NK-92 treated with Interleukin-12 subunit alpha and Interleukin-12 subunit beta, amount 100 ng/mL, for 24 hours (cell line): ENCODE measurements at regions not wholly inside any gene's neighbourhood (a gene's known extent, or its start where the extent isn't known, plus 50 kb on each side); places are given as distances from the start of the nearest gene placed in this dataset.

ENCODE experiments used
- DNase-seq: peaks from one replicate; lab custom pipeline; 2025; lab: John Stamatoyannopoulos, UW

DNA sequence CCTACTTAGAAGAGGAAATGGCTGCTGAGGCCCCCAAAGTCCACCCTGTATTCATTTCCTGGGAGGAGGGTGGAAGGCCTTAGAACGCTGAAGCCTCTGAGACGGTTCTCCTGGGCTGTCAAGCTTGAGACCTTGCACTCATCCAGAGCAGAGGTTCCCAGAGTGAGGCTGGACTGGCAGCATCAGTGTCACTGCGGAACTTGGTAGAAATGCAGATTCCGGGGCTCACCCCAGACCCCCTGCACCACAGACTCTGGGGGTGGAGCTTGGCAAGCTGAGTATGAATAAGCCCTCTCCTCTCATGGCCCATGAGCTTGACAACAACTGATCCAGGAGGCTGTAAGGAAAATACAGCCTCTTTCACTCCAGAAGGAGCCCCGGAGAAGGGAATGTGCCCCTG lies 218.3 kb downstream of the IRF8 start:
- no peak for DNase-seq

- no peak for DNase-seq
Observed at GRCh38 chr16:86117756-86118155, 218.8 kb downstream of the IRF8 start.

DNA sequence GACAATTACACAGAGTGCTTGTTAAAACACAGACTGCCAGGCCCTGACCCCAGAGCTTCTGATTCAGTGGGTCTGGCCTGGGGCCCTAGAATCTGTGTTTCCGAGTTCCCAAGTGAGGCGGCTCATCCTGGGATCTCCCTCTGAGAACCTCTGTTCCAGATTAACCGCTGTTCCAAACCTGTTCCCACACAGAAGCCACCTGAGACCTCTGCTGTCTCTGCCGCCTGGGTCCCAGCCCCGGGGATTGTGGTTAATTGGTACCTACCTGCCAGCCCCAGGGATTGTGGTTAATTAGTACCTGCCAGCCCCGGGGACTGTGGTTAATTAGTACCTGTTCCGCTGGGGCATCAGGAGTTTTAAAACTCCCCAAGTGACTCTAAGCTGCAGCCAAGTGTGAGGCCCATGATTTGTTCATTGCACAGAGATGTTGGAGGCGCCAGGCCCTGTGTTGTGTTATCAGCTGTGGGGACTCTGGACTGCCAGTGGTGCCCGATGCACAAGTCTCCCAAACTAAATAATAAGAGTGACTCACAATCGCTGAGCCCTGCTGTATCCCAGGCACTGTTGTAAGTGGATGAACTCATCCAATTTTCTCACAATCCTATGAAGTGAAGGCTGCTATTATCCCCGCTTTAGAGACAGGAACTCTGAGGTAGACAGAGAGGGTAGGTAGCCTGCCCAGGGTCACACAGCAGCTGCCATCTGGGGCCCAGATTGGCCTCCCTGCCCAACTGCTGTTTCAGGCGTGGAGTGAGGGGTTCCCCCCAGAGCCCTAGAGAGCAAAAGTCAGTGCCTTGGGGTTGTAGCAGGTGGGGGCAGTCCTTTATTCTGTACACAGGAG lies 219.7 kb downstream of the IRF8 start:
- DNase-seq = no peak

- no peak for DNase-seq
Observed at GRCh38 chr16:86120201-86121192, 221.5 kb downstream of the IRF8 start.

DNA sequence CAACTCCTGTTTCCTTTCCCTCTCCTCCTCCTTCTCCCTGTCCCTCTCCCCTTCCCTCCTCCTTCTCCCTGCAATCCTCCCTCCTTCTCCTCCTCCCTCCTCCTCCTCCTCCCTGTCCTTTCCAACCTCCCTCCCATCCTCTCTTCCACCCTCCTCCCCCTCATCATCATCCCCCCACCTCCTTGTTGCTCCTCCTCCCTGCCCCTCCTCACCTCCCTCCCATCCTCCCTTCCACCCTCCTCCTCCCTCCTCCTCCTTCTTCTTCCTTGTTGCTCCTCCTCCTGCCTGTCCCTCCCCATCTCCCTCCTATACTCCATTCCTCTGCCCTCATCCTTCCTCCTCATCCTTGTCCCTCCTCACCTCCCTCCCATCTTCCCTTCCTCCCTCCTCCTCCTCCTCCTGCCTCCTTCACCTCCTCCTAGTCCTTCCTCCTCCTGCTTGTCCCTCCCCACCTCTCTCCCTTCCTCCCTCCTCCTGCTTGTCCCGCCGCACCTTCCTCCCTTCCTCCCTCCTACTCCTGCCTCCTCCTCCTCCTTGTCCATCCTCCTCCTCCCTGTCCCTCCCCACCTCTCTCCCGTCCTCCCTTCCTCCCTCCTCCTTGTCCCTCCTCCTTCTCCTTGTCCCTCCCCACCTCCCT lies 222.5 kb downstream of the IRF8 start:
- no peak for DNase-seq

- DNase-seq = no peak
Observed at GRCh38 chr16:86122681-86123342, 223.8 kb downstream of the IRF8 start.

- no peak for DNase-seq
Observed at GRCh38 chr16:86124321-86124720, 225.4 kb downstream of the IRF8 start.

GRCh38 chr16:86126891-86127290 lies 227.9 kb downstream of the IRF8 start:
- no peak for DNase-seq

DNA sequence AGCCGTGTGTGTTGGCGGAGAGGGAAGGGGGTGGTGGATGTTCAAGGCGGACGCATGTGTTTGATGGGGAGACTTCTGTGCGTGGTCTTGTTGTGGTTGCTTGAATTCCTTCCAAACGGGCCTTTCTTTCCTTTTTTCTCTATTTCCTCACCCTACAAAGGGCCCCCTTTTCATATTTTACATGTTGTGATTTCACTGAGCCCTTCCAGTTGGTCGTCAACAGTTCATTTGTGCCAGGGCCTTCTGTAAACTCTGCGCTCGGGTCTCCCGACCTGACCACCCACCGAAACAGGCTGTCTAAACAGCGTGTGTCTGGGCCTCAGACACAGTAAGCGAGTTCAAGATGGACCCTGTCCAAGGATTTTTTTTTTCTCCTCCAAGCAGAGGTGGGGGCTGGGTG lies 228.4 kb downstream of the IRF8 start:
- DNase-seq = no peak

DNA sequence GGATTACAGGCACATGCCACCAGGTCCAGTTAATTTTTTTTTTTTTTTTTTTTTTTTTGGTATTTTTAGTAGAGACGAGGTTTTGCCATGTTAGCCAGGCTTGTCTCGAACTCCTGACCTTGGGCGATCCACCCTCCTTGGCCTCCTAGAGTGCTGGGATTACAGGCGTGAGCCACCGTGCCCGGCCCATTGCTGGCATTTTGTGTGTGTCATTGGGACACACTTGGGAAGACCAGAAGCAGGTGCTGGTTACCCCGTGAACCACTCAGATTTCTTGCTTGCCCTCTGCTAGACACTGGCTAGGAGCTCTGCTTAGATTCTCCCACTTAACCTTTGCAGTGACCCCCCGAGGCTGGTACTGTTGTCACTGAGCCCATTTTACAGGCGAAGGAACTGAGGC lies 229.3 kb downstream of the IRF8 start:
- no peak for DNase-seq

DNA sequence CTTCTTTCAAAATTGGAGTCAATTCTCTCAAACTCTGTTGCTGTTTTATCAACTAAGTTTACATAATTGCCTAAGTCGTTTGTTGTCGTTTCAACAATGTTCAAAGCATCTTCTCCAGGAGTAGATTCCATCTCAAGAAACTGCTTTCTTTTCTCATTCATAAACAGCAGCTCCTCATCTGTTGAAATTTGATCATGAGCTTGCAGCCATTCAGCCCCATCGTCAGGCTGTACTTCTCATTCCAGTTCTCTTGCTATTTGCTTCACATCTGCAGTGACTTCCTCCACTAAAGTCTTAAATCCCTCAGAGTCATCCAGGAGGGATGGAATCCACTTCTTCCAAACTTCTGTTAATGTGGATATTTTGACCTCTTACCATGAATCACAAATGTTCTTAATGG lies 230.6 kb downstream of the IRF8 start:
- DNase-seq = no peak

DNA sequence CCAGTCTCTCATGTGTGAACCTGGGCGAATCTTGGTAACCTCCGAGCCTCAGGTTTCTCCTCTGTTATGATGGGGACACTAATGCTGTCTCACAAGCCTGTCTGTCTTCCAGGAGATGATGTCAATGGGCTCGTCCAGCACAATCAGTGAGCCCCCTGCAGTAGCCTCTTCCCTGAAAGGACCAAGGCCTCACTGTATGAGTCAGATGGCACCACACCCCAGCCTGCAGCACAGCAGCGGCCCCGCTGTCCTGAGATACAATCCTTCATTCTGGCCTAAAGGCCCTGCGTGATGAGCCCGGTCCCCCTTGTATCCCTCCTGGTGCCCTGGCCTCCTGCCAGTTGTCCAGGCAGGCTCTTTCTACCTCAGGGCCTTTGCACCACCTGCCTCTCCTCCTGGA lies 234.4 kb downstream of the IRF8 start:
- no peak for DNase-seq

DNA sequence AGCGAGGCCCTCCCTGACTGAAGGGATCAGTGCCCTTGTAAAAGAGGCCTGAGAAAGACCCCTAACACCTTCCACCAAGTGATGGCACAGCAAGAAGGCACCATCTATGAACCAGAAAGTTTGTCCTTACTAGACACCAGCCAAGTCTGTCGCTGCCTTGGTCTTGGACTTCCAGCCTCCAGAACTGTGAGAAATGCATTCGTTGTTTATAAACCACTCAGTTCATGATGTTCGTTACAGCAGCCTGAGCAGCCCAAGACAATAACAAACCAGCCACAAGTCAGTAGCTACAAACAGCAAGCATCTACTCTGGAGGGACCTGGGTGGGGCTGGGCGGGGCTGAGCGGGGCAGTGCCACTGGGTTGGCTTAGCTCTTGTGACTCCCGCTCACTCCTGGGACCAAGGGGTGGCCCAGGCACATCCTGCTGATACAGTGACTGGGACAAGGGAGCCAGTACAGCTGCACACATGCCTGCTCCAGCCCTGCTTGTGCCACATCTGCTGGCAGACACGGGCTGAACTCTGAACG lies 234.9 kb downstream of the IRF8 start:
- DNase-seq = no peak

- DNase-seq = no peak
Observed at GRCh38 chr16:86134802-86135461, 236.0 kb downstream of the IRF8 start.

DNA sequence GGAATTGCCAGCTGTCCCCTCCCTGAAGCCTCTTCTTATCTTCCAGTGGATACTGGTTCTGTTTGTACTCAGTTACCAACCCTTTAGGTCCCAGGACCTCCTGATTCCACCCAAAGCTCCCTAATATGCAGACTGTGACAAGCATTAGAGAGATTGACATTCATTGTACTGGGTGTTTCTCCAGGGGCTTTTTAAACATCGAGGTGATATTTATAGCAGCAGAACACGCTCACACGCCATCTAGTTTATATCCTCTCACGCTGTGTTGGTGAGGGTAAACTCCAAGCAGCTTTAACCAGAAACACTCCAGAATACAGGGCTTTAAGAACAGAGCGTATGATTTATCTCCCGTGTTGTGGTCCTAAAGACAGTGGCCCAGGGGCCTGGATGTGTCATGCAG lies 238.4 kb downstream of the IRF8 start:
- no peak for DNase-seq

GRCh38 chr16:86138121-86139085 lies 239.4 kb downstream of the IRF8 start:
- no peak for DNase-seq

DNA sequence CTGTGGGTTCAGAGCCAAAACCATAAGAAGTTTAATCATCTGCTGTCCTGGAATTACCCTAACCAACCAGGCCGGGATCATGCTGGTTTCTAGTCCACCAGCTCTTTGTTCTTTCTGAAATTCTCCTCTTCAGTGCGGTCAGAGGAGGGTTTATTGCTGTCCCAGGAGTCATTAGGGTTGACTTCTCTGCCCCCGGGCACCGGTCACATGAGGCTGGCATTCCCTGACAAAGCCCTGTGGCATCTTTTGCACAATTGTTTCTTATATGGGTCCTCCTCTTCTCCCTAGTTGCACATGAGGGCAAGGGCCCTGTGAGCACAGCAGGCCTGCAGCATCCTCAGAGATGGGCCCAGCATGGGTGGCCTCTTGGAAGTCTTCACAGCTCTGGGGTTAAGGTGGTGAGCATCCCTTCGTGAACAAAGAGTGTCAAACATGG lies 243.9 kb downstream of the IRF8 start:
- DNase-seq = no peak

- DNase-seq = no peak
Observed at GRCh38 chr16:86143666-86144065, 244.7 kb downstream of the IRF8 start.

DNA sequence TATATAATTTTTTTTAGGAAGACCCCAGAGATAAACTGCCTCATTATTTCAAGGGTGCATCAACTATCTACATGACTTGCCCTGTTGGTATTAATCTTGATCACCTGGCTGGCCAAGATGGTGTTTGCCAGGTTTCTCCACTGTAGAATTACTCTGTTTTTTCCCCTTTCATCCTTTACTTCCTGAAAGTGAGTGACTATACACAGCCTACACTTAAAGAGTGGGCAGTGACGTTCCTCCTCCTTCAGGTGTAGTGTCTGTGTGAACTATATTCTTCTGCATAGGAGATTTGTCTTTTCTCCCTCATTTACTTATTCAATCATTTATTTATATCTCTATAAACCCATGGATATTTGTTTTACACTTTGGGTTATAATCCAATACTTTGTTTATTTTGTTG lies 246.7 kb downstream of the IRF8 start:
- DNase-seq = no peak
